Mucosa of rectum (tissue), 2 donors: ENCODE measurements at regions not wholly inside any gene's neighbourhood (a gene's known extent, or its start where the extent isn't known, plus 50 kb on each side); places are given as distances from the start of the nearest gene placed in this dataset.

Experiments
- H3K27ac ChIP-seq, 2 donors: one replicate each; pipeline ENCODE4 v1.7.0; 2013; ENCODE audit warnings: inconsistent platforms in 2 of 2, low read depth in 2 of 2, low read length in 2 of 2
- H3K27me3 ChIP-seq, 2 donors: one replicate each; pipeline ENCODE4 v1.7.0; 2013; ENCODE audit warnings: low read length in 2 of 2; ENCODE audit not compliant: control insufficient read depth in 2 of 2, insufficient read depth in 2 of 2
- H3K36me3 ChIP-seq, 2 donors: one replicate each; pipeline ENCODE4 v1.7.0; 2013; ENCODE audit warnings: low read length in 2 of 2; ENCODE audit not compliant: control insufficient read depth in 2 of 2, insufficient read depth in 2 of 2
- H3K4me1 ChIP-seq, 2 donors: one replicate each; pipeline ENCODE4 v1.7.0; 2013; ENCODE audit warnings: low read length in 2 of 2, mild to moderate bottlenecking in 1 of 2; ENCODE audit not compliant: control insufficient read depth in 2 of 2, insufficient read depth in 2 of 2
- H3K4me3 ChIP-seq, 2 donors: one replicate each; pipeline ENCODE4 v1.7.0; 2013; ENCODE audit warnings: low read length in 2 of 2
- H3K9ac ChIP-seq, 2 donors: one replicate each; pipeline ENCODE4 v1.7.0; 2013; ENCODE audit warnings: low read length in 2 of 2, low read depth in 1 of 2, mild to moderate bottlenecking in 1 of 2
- H3K9me3 ChIP-seq, 2 donors: one replicate each; pipeline ENCODE4 v1.7.0; 2013; ENCODE audit warnings: low read length in 2 of 2; ENCODE audit not compliant: control insufficient read depth in 2 of 2
- donor health status: healthy.
- donor health status: Normal muscosa, but diverticular disease.

DNA sequence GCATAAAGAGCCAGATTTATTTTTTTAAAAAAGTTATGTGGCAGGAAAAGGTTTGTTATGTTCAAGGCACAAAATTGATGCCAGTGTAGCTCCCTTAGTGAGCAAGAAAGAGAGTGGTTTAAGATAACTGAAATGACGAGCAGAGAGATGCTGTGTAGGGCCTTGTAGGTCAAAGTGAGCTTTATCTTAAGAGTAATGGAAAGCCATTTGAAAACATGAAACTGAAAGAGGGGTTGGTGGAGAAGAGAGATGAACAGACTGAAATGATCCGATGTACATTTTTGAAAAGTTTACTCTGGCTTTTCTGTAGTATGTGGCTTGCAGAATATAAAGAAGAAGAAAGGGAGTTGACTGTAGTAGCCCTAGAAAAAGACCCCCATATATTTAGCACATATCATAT, 383.6 kb downstream of the PLA2G4A start:
- Histone ChIP-seq H3K27me3 (no peaks in the 10 kb centered on the region), H3K4me3 (no peak overlapping the region), H3K4me1 (no peaks in the 10 kb centered on the region), H3K36me3 (no peaks in the 10 kb centered on the region), H3K9me3 (peaks cover 0 to 3% of the 10 kb centered on the region in 2 donors), H3K9ac (no peak overlapping the region), H3K27ac (no peak overlapping the region)

DNA sequence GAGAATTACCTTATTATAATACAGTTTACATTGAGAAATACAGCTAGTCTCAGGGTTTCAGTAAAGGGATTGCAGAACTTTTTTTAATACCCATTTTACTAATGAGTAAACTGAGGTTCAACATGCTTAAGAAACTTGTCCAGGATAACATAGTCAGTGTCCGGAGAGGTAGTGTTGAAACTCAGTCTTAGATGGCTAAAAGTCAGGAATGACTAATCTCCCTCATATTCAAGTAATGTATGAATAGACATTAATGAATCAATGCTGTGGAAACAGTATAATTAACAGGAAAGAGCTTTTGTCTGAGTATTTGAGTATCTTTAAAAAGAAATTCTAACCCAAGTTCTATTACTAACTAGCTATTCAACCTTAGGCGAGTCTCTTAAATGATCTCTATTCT, 397.6 kb downstream of the PLA2G4A start:
- H3K9ac ChIP-seq: no peak overlapping the region
- H3K27me3 ChIP-seq: no peaks in the 10 kb centered on the region
- no peak overlapping the region for H3K27ac ChIP-seq
- no peaks in the 10 kb centered on the region for H3K9me3 ChIP-seq
- no peaks in the 10 kb centered on the region for H3K36me3 ChIP-seq
- no peaks in the 10 kb centered on the region for H3K4me1 ChIP-seq
- H3K4me3 ChIP-seq: no peak overlapping the region

DNA sequence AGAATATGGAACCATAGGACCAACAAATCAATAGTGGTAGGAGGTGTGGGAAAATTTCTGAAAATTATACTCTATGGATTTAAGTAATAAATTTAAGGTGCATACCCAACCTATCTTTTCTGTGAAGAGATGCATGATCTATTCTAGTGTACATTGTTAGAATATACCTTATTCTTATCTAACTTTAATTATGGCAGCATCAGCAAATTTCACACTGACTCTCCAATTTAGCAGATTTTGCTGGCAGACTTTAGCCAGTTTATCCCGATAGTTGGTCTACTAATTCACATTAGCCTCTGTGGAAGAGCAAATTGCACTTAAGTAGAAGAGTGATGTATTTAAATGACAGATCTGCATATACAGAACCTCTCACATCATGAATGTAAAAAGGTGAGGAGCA, 400.0 kb downstream of the PLA2G4A start:
- H3K27me3 ChIP-seq: no peaks in the 10 kb centered on the region
- no peak overlapping the region for H3K27ac ChIP-seq
- no peaks in the 10 kb centered on the region for H3K9me3 ChIP-seq
- H3K36me3 ChIP-seq: no peaks in the 10 kb centered on the region
- no peaks in the 10 kb centered on the region for H3K4me1 ChIP-seq
- no peak overlapping the region for H3K9ac ChIP-seq
- H3K4me3 ChIP-seq: no peak overlapping the region

DNA sequence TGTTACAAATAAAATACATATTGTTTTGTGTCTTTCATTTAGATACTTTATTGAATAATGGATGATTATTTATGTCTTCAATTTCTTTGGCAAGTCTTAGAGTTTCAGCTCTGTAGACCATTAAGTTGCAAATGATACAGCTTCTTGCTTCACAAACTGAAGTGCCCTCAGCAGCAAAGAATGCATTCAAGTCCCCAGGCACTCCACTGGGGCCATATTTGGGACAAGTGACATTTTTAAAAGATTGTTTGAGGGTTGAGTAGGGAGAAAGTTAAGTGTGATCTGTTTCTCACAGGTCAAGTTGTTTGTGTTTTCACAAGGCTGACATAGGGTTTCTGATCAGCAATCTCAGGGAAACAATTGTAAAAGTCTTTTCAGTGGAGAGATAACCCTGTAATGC, 400.7 kb downstream of the PLA2G4A start:
- Histone ChIP-seq H3K36me3 (no peaks in the 10 kb centered on the region), H3K4me3 (no peak overlapping the region), H3K9ac (no peak overlapping the region), H3K9me3 (no peaks in the 10 kb centered on the region), H3K27me3 (no peaks in the 10 kb centered on the region), H3K27ac (no peak overlapping the region), H3K4me1 (no peaks in the 10 kb centered on the region)

DNA sequence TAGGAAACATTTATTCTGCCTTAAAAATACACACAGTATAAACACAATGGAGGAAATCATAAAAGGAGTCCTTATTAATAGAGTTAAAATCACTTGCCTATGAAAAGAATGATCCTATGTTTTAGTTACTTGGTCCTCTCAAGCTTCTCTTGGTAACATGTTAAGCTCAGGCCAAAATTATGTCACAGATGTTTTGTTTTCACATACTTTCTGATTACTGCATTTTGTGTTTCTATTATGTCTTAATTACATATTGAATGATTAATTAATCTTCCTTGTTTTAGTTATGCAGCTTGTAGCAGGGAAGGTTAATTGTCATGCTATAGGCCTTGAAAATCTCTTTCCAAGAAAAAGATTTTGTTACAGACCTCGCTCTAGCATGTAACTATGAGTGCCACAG, 406.0 kb downstream of the PLA2G4A start:
- no peak overlapping the region for H3K4me3 ChIP-seq
- no peak overlapping the region for H3K27ac ChIP-seq
- H3K9me3 ChIP-seq: no peaks in the 10 kb centered on the region
- H3K4me1 ChIP-seq: no peaks in the 10 kb centered on the region
- no peaks in the 10 kb centered on the region for H3K27me3 ChIP-seq
- H3K9ac ChIP-seq: no peak overlapping the region
- H3K36me3 ChIP-seq: no peaks in the 10 kb centered on the region

DNA sequence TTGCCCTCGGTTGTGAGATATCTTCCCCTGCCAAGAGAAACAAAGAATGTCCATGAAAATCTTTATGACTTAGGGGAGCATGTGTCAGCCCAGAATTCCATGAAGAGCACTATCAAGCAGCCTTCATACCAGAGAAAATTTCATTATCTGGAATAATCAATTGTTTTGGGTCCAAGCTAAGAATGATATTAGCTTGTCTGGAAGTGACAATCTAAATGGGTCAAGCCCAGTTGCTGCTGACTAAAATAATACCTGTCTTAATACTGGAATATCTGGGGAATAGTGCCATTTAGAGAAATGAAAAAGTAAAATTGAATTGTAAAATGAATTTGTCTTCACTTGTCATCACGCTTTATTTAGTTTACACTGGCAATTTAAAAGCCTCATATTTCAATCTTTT, 407.4 kb downstream of the PLA2G4A start:
- Histone ChIP-seq H3K27ac (no peak overlapping the region), H3K27me3 (no peaks in the 10 kb centered on the region), H3K4me1 (no peaks in the 10 kb centered on the region), H3K9me3 (no peaks in the 10 kb centered on the region), H3K9ac (no peak overlapping the region), H3K4me3 (no peak overlapping the region), H3K36me3 (no peaks in the 10 kb centered on the region)

DNA sequence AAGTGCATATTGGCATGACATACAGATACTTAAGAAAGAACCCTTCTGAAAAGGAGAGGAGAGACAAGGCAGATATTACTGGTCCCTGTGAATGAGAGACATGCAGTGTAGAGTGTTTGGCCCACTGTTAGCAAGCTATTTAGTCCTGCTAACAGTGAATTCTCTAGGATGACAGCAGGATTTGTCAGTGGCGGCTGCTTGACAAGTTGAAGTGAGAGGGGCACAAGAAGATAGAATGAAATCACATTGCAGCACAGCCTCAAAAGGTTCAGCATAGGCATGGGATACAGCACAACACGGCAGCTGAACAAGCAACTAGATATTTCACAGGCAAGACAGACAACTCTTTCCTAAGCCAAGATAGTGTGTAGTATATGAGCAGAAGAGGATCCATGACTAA, 407.9 kb downstream of the PLA2G4A start:
- no peaks in the 10 kb centered on the region for H3K4me1 ChIP-seq
- H3K27me3 ChIP-seq: no peaks in the 10 kb centered on the region
- no peak overlapping the region for H3K27ac ChIP-seq
- no peak overlapping the region for H3K4me3 ChIP-seq
- H3K9me3 ChIP-seq: no peaks in the 10 kb centered on the region
- no peak overlapping the region for H3K9ac ChIP-seq
- no peaks in the 10 kb centered on the region for H3K36me3 ChIP-seq

DNA sequence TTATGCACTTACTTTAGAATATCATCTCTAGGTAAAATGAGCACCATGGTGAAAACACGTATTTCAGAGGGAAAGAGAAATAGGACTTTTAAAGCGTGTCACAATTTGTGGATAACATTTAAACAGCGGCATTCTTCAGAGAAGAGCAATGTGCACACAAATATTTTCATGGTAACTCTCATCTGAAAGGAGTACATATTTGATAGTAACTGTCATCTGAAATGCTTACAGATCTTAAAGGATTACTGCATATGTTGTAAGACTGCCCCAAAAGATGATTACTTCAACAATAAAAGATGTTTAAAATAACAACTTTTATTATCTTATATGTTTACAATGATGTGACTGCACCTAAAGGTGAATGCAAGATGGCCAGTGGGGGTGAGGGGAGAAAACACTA, 408.8 kb downstream of the PLA2G4A start:
- no peaks in the 10 kb centered on the region for H3K36me3 ChIP-seq
- H3K27ac ChIP-seq: no peak overlapping the region
- no peaks in the 10 kb centered on the region for H3K4me1 ChIP-seq
- no peak overlapping the region for H3K4me3 ChIP-seq
- H3K9ac ChIP-seq: no peak overlapping the region
- H3K9me3 ChIP-seq: no peaks in the 10 kb centered on the region
- H3K27me3 ChIP-seq: no peaks in the 10 kb centered on the region

DNA sequence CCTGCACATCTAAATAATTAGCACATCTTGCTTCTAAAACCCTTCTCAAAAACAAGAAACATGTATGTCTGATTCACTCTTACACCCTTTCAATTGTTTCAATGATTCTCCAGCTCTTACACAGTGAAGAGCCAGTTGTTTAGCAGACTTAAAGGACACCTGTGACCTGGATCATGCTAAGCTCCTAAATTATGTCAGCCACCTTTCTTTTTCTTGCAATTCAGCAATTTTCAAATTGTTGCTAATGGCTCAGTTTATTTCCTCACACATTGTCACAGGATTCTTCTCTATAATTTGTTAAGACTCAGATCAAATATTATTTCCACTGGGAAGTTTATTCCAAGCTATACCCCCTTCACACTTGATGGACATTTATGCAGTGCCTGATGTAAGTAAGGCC, 413.2 kb downstream of the PLA2G4A start:
- no peak overlapping the region for H3K4me3 ChIP-seq
- H3K36me3 ChIP-seq: no peaks in the 10 kb centered on the region
- no peak overlapping the region for H3K9ac ChIP-seq
- H3K9me3 ChIP-seq: no peaks in the 10 kb centered on the region
- no peak overlapping the region for H3K27ac ChIP-seq
- no peaks in the 10 kb centered on the region for H3K4me1 ChIP-seq
- H3K27me3 ChIP-seq: no peaks in the 10 kb centered on the region

DNA sequence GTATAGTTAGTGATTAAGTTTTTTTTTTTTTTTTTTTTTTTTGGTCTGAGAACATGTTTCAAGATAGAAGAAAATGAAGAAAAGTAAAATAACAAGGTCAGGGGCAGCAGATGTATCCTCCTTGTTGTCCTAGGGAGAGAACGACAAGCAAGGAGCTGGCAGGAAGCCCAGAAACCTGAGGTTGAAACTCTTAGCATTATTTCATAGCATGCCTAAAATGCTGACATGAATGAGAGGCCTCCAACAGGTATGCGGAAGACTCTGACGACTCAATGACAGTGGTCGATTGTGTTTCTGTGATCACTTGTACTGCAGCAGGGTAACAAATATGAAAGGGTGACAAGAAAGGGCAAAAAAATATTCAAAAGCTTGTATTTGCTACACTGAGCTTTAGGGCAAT, 415.9 kb downstream of the PLA2G4A start:
- H3K36me3 ChIP-seq: no peaks in the 10 kb centered on the region
- H3K27me3 ChIP-seq: no peaks in the 10 kb centered on the region
- no peaks in the 10 kb centered on the region for H3K4me1 ChIP-seq
- no peak overlapping the region for H3K27ac ChIP-seq
- H3K9ac ChIP-seq: no peak overlapping the region
- H3K9me3 ChIP-seq: no peaks in the 10 kb centered on the region
- no peak overlapping the region for H3K4me3 ChIP-seq

DNA sequence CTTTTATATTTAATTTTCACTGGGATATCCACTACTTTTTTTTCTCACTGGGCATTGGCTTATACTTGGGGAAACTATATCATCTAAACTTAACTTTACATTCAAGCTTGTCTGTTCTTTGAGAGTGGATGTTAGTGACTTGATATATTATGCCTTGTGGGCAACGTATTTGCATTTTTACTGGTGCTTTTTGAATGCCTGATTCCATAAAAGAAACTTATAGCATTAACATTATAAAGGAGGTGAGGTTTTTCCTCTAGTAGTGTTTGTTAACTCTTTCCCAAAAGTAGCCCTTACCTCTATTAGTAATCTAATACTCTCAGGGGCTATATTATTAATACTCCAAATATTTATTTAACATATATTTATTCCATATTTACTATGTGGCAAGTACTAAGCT, 416.5 kb downstream of the PLA2G4A start:
- H3K9ac ChIP-seq: no peak overlapping the region
- H3K36me3 ChIP-seq: no peaks in the 10 kb centered on the region
- no peaks in the 10 kb centered on the region for H3K4me1 ChIP-seq
- no peak overlapping the region for H3K27ac ChIP-seq
- no peaks in the 10 kb centered on the region for H3K27me3 ChIP-seq
- H3K4me3 ChIP-seq: no peak overlapping the region
- H3K9me3 ChIP-seq: no peaks in the 10 kb centered on the region
